OCI-LY1 (cell line): ENCODE measurements at regions not wholly inside any gene's neighbourhood (a gene's known extent, or its start where the extent isn't known, plus 50 kb on each side); places are given as distances from the start of the nearest gene placed in this dataset.

Source experiments
- CTCF ChIP-seq: fragments of 200-600 bp; sonication (generic), shearing (Covaris generic); IDR thresholded peaks from 2 replicates; pipeline ENCODE4 v1.5.1; 2017; ENCODE audit warnings: mild to moderate bottlenecking, antibody characterized with exemption, low read length, moderate library complexity, mixed read lengths
- EZH2 ChIP-seq: fragments of 200-600 bp; sonication (generic), shearing (Covaris generic); IDR thresholded peaks from 2 replicates; pipeline ENCODE4 v1.8.0; 2017; ENCODE audit warnings: borderline replicate concordance, mixed run types, mild to moderate bottlenecking, antibody characterized with exemption, low read length, moderate library complexity, mixed read lengths

GRCh38 chr4:146099585-146099984 lies 75.9 kb upstream of the LSM6 start:
- TF ChIP-seq CTCF (no peak), EZH2 (no peak)
